ENCODE measurements at regions not wholly inside any gene's neighbourhood (a gene's known extent, or its start where the extent isn't known, plus 50 kb on each side); places are given as distances from the start of the nearest gene placed in this dataset.

DNA sequence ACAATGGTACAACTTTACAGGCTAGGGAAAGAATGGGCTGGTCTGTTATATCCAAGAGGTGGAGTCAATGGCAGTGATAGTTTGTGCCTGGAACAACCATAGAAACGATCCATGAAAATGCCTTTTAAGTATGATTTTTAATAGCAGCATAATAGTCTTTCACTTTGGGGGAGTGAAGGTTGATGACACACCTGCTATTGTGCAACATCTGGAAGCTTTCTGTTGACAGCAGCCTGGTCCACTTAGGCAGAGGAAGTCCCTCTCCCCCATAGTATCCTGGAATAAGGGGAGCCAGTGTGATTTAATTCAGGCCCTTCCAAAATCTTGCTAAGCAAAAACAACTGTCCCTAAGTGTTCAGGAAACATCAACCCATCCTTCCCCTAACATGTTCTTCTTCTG, 56.3 kb upstream of the HS3ST4 start:
- H3K27me3 ChIP-seq (ENCODE audit: control insufficient read depth, extremely low read depth, insufficient read depth, low read length), result no peaks in the 10 kb centered on the region
- no peak overlapping the region for H3K4me3 ChIP-seq (ENCODE audit: control insufficient read depth in 2 of 3, extremely low read depth in 1 of 3, insufficient read depth in 2 of 3, low read depth in 1 of 3, low read length in 3 of 3)
- no peaks in the 10 kb centered on the region for H4K20me1 ChIP-seq (ENCODE audit: control insufficient read depth, extremely low read depth, insufficient read depth, low read length)
- no peak overlapping the region for H2AFZ ChIP-seq (ENCODE audit: control insufficient read depth, low read length)
- H3K9me1 ChIP-seq (ENCODE audit: control insufficient read depth, extremely low read depth, insufficient read depth, low read length), result no peaks in the 10 kb centered on the region
- H3K9me3 ChIP-seq (ENCODE audit: control insufficient read depth, low read depth, low read length), result no peaks in the 10 kb centered on the region
- no peak for DNase-seq (ENCODE audit: low read depth, low spot score)
- TF ChIP-seq EZH2 (IDR thresholded peaks at IDR 0.05; ENCODE audit: low read length), result no peak
- TF ChIP-seq, protein P1, sequence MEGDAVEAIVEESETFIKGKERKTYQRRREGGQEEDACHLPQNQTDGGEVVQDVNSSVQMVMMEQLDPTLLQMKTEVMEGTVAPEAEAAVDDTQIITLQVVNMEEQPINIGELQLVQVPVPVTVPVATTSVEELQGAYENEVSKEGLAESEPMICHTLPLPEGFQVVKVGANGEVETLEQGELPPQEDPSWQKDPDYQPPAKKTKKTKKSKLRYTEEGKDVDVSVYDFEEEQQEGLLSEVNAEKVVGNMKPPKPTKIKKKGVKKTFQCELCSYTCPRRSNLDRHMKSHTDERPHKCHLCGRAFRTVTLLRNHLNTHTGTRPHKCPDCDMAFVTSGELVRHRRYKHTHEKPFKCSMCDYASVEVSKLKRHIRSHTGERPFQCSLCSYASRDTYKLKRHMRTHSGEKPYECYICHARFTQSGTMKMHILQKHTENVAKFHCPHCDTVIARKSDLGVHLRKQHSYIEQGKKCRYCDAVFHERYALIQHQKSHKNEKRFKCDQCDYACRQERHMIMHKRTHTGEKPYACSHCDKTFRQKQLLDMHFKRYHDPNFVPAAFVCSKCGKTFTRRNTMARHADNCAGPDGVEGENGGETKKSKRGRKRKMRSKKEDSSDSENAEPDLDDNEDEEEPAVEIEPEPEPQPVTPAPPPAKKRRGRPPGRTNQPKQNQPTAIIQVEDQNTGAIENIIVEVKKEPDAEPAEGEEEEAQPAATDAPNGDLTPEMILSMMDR (optimal IDR thresholded peaks at IDR 0.05 in 1 of 3, IDR thresholded peaks at IDR 0.05 in 1 of 3, conservative IDR thresholded peaks at IDR 0.05 in 1 of 3; ENCODE audit: extremely low read depth in 1 of 3, insufficient read depth in 2 of 3, low read length in 3 of 3), result no peak
- dilution Hi-C loops (cut with MboI; ENCODE audit: extremely low pct_ligation_motif_present, low sequenced_read_pairs), result no loop called here
- no peaks in the 10 kb centered on the region for H3K36me3 ChIP-seq (ENCODE audit: control insufficient read depth in 2 of 2, extremely low read depth in 1 of 2, insufficient read depth in 2 of 2, low read length in 2 of 2)
- no peaks in the 10 kb centered on the region for H3K79me2 ChIP-seq (ENCODE audit: control insufficient read depth, insufficient read depth, low read length)
- no peak overlapping the region for H3K9ac ChIP-seq (ENCODE audit: control insufficient read depth, extremely low read depth, insufficient read depth, low read length)
- no peak overlapping the region for H3K27ac ChIP-seq (ENCODE audit: control insufficient read depth, insufficient read depth, low read length)
- no peak for FAIRE-seq
- H3K4me1 ChIP-seq (ENCODE audit: control insufficient read depth, extremely low read depth, insufficient read depth, low read length), result no peaks in the 10 kb centered on the region
- no peak overlapping the region for H3K4me2 ChIP-seq (ENCODE audit: control insufficient read depth, extremely low read depth, insufficient read depth, low read depth, low read length)

GRCh38 chr16:25633549-25633948, 58.2 kb upstream of the HS3ST4 start:
- no peak overlapping the region for H3K9ac ChIP-seq (ENCODE audit: control insufficient read depth, extremely low read depth, insufficient read depth, low read length)
- H3K4me1 ChIP-seq (ENCODE audit: control insufficient read depth, extremely low read depth, insufficient read depth, low read length), result no peaks in the 10 kb centered on the region
- no peaks in the 10 kb centered on the region for H3K27me3 ChIP-seq (ENCODE audit: control insufficient read depth, extremely low read depth, insufficient read depth, low read length)
- H3K4me3 ChIP-seq (ENCODE audit: control insufficient read depth in 2 of 3, extremely low read depth in 1 of 3, insufficient read depth in 2 of 3, low read depth in 1 of 3, low read length in 3 of 3), result no peak overlapping the region
- H4K20me1 ChIP-seq (ENCODE audit: control insufficient read depth, extremely low read depth, insufficient read depth, low read length), result no peaks in the 10 kb centered on the region
- H3K4me2 ChIP-seq (ENCODE audit: control insufficient read depth, extremely low read depth, insufficient read depth, low read depth, low read length), result no peak overlapping the region
- TF ChIP-seq, protein P1 (optimal IDR thresholded peaks at IDR 0.05 in 1 of 3, IDR thresholded peaks at IDR 0.05 in 1 of 3, conservative IDR thresholded peaks at IDR 0.05 in 1 of 3; ENCODE audit: extremely low read depth in 1 of 3, insufficient read depth in 2 of 3, low read length in 3 of 3), result no peak
- no peak for TF ChIP-seq EZH2 (IDR thresholded peaks at IDR 0.05; ENCODE audit: low read length)
- no peak overlapping the region for H3K27ac ChIP-seq (ENCODE audit: control insufficient read depth, insufficient read depth, low read length)
- H3K9me1 ChIP-seq (ENCODE audit: control insufficient read depth, extremely low read depth, insufficient read depth, low read length), result no peaks in the 10 kb centered on the region
- FAIRE-seq, result no peak
- DNase-seq (ENCODE audit: low read depth, low spot score), result no peak
- no peaks in the 10 kb centered on the region for H3K36me3 ChIP-seq (ENCODE audit: control insufficient read depth in 2 of 2, extremely low read depth in 1 of 2, insufficient read depth in 2 of 2, low read length in 2 of 2)
- no peaks in the 10 kb centered on the region for H3K9me3 ChIP-seq (ENCODE audit: control insufficient read depth, low read depth, low read length)
- no peak overlapping the region for H2AFZ ChIP-seq (ENCODE audit: control insufficient read depth, low read length)
- dilution Hi-C loops (cut with MboI; ENCODE audit: extremely low pct_ligation_motif_present, low sequenced_read_pairs), result no loop called here
- H3K79me2 ChIP-seq (ENCODE audit: control insufficient read depth, insufficient read depth, low read length), result no peaks in the 10 kb centered on the region

Data from keratinocyte (primary cell).